DND-41 (cell line): ENCODE measurements at regions not wholly inside any gene's neighbourhood (a gene's known extent, or its start where the extent isn't known, plus 50 kb on each side); places are given as distances from the start of the nearest gene placed in this dataset.

ENCODE experiments used
- ATAC-seq: fragments of 200-7000 bp; cut with Tn5 transposase; 3 replicates; pipeline ENCODE4 v1.9.1; 2021; ENCODE audit warnings: low read depth; ENCODE audit not compliant: insufficient read depth
- DNase-seq: peaks from one replicate; pipeline ENCODE4 v3.0.0-alpha.2; 2020
- H2AFZ ChIP-seq: 2 replicates; pipeline ENCODE4 v1.6.0; 2012; ENCODE audit warnings: low read depth, low read length
- H3K27ac ChIP-seq: 2 replicates; pipeline ENCODE4 v1.5.1; 2012; ENCODE audit warnings: low read length, inconsistent platforms
- H3K27me3 ChIP-seq: fragments of 200-600 bp; sonication (generic); 2 replicates; pipeline ENCODE4 v1.6.0; 2012; ENCODE audit warnings: low read length, mild to moderate bottlenecking, inconsistent platforms; ENCODE audit not compliant: insufficient read depth, poor library complexity
- H3K36me3 ChIP-seq: 2 replicates; pipeline ENCODE4 v1.5.1; 2012; ENCODE audit warnings: low read length, inconsistent platforms; ENCODE audit not compliant: insufficient read depth
- H3K4me1 ChIP-seq: 2 replicates; pipeline ENCODE4 v1.5.1; 2012; ENCODE audit warnings: mild to moderate bottlenecking, low read length; ENCODE audit not compliant: insufficient read depth
- H3K4me2 ChIP-seq: 2 replicates; pipeline ENCODE4 v1.6.0; 2012; ENCODE audit warnings: mild to moderate bottlenecking, moderate library complexity, low read length, inconsistent platforms; ENCODE audit not compliant: insufficient read depth
- H3K4me3 ChIP-seq, 2 experiments: fragments of 200-600 bp in 1 of 2; shearing (Covaris generic) in 1 of 2; 2 replicates each; pipeline ENCODE4 v1.5.1; 2012 to 2016; ENCODE audit warnings: inconsistent platforms in 2 of 2, low read length in 2 of 2, mild to moderate bottlenecking in 2 of 2, low read depth in 1 of 2, moderate library complexity in 1 of 2
- H3K79me2 ChIP-seq: 2 replicates; pipeline ENCODE4 v1.6.0; 2012; ENCODE audit warnings: low read length, inconsistent platforms; ENCODE audit not compliant: insufficient read depth
- H3K9ac ChIP-seq: 2 replicates; pipeline ENCODE4 v1.6.0; 2012; ENCODE audit warnings: low read depth, mild to moderate bottlenecking, inconsistent platforms, low read length, moderate library complexity
- H3K9me3 ChIP-seq: 2 replicates; pipeline ENCODE4 v1.5.1; 2012; ENCODE audit warnings: low read length, moderate library complexity, mild to moderate bottlenecking, inconsistent platforms; ENCODE audit not compliant: insufficient read depth, severe bottlenecking
- H4K20me1 ChIP-seq: 2 replicates; pipeline ENCODE4 v1.6.0; 2012; ENCODE audit warnings: low read length; ENCODE audit not compliant: insufficient read depth
- CTCF ChIP-seq: IDR thresholded peaks from 2 replicates; pipeline ENCODE4 v1.5.1; 2012; ENCODE audit warnings: borderline replicate concordance, low read length, moderate library complexity, mild to moderate bottlenecking; ENCODE audit not compliant: poor library complexity, severe bottlenecking; ENCODE audit errors: extremely low read depth
- EZH2 ChIP-seq: IDR thresholded peaks from 3 replicates; pipeline ENCODE4 v1.6.1; 2012; ENCODE audit warnings: borderline replicate concordance, low read depth, mild to moderate bottlenecking, moderate library complexity, low read length, inconsistent platforms; ENCODE audit not compliant: severe bottlenecking

- H3K27ac ChIP-seq: no peak overlapping the region
- TF ChIP-seq EZH2 (no peak), CTCF (no peak)
- no peak overlapping the region for H3K9ac ChIP-seq
- ATAC-seq (no peak), DNase-seq (no peak)
- no peaks in the 10 kb centered on the region for H3K4me1 ChIP-seq
- no peaks in the 10 kb centered on the region for H3K36me3 ChIP-seq
- H3K4me3 ChIP-seq: no peak overlapping the region
- H3K79me2 ChIP-seq: no peaks in the 10 kb centered on the region
- H3K27me3 ChIP-seq: no peaks in the 10 kb centered on the region
- H3K9me3 ChIP-seq: no peaks in the 10 kb centered on the region
- H4K20me1 ChIP-seq: no peaks in the 10 kb centered on the region
- no peak overlapping the region for H3K4me2 ChIP-seq
- H2AFZ ChIP-seq: no peak overlapping the region
Measured at GRCh38 chr5:114192108-114192507, 169.8 kb upstream of the KCNN2 start.

GRCh38 chr5:114201332-114201731 lies 160.5 kb upstream of the KCNN2 start:
- H3K4me3 ChIP-seq: no peak overlapping the region
- H3K4me2 ChIP-seq: no peak overlapping the region
- H3K9me3 ChIP-seq: no peaks in the 10 kb centered on the region
- no peak overlapping the region for H3K9ac ChIP-seq
- ATAC-seq: no peak
- H3K27me3 ChIP-seq: no peaks in the 10 kb centered on the region
- H3K4me1 ChIP-seq: no peaks in the 10 kb centered on the region
- no peaks in the 10 kb centered on the region for H4K20me1 ChIP-seq
- TF ChIP-seq CTCF: no peak
- no peak for TF ChIP-seq EZH2
- no peak overlapping the region for H2AFZ ChIP-seq
- H3K27ac ChIP-seq: no peak overlapping the region
- H3K79me2 ChIP-seq: no peaks in the 10 kb centered on the region
- DNase-seq: no peak
- no peaks in the 10 kb centered on the region for H3K36me3 ChIP-seq

- Histone ChIP-seq H4K20me1 (no peaks in the 10 kb centered on the region), H2AFZ (no peak overlapping the region), H3K4me1 (no peaks in the 10 kb centered on the region), H3K27ac (no peak overlapping the region), H3K79me2 (no peaks in the 10 kb centered on the region), H3K4me3 (no peak overlapping the region), H3K4me2 (no peak overlapping the region), H3K9ac (no peak overlapping the region), H3K9me3 (no peaks in the 10 kb centered on the region), H3K27me3 (no peaks in the 10 kb centered on the region), H3K36me3 (no peaks in the 10 kb centered on the region)
- no peak for DNase-seq
- ATAC-seq: no peak
- TF ChIP-seq CTCF (no peak), EZH2 (no peak)
Measured at GRCh38 chr5:114204923-114205322, 156.9 kb upstream of the KCNN2 start.

- Histone ChIP-seq H3K4me1 (no peaks in the 10 kb centered on the region), H3K27ac (no peak overlapping the region), H3K4me3 (no peak overlapping the region), H3K4me2 (no peak overlapping the region), H3K27me3 (no peaks in the 10 kb centered on the region), H2AFZ (no peak overlapping the region), H4K20me1 (no peaks in the 10 kb centered on the region), H3K9me3 (no peaks in the 10 kb centered on the region), H3K36me3 (no peaks in the 10 kb centered on the region), H3K79me2 (no peaks in the 10 kb centered on the region), H3K9ac (no peak overlapping the region)
- TF ChIP-seq CTCF (no peak), EZH2 (no peak)
- no peak for ATAC-seq
- DNase-seq: no peak
Measured at GRCh38 chr5:114206640-114207039, 155.2 kb upstream of the KCNN2 start.
